ENCODE measurements at regions not wholly inside any gene's neighbourhood (a gene's known extent, or its start where the extent isn't known, plus 50 kb on each side); places are given as distances from the start of the nearest gene placed in this dataset.

- Histone ChIP-seq H3K36me3 (replicated peaks) (no peaks in the 10 kb centered on the region), H3K4me3 (no peak overlapping the region), H3K27me3 (ENCODE audit: low read depth) (peaks cover 4% of the 10 kb centered on the region), H3K4me1 (no peaks in the 10 kb centered on the region), H3K9me3 (no peaks in the 10 kb centered on the region)
- DNase-seq (ENCODE audit: low spot score in 2 of 2), result no peak
- in situ Hi-C loops (cut with MboI; ENCODE audit: low sequenced_read_pairs), result no loop called here
These were observed 305.1 kb upstream of the SPRED2 start for GRCh38 chr2:65737452-65738011.

GRCh38 chr2:65731476-65731875, 299.1 kb upstream of the SPRED2 start:
- Histone ChIP-seq H3K36me3 (replicated peaks) (no peaks in the 10 kb centered on the region), H3K9me3 (no peaks in the 10 kb centered on the region), H3K4me1 (no peaks in the 10 kb centered on the region), H3K27me3 (ENCODE audit: low read depth) (0 out of 2 replicates have a peak, but pooled peaks cover 4% of the 10 kb centered on the region), H3K4me3 (no peak overlapping the region)
- in situ Hi-C loops (cut with MboI; ENCODE audit: low sequenced_read_pairs), result no loop called here
- DNase-seq (ENCODE audit: low spot score in 2 of 2), result no peak

GRCh38 chr2:65730186-65730585, 297.8 kb upstream of the SPRED2 start:
- in situ Hi-C loops (cut with MboI; ENCODE audit: low sequenced_read_pairs), result no loop called here
- DNase-seq (ENCODE audit: low spot score in 2 of 2), result no peak
- no peaks in the 10 kb centered on the region for H3K4me1 ChIP-seq
- H3K4me3 ChIP-seq, result no peak overlapping the region
- H3K9me3 ChIP-seq, result no peaks in the 10 kb centered on the region
- 0 out of 2 replicates have a peak, but pooled peaks cover 4% of the 10 kb centered on the region for H3K27me3 ChIP-seq (ENCODE audit: low read depth)
- no peaks in the 10 kb centered on the region for H3K36me3 ChIP-seq (replicated peaks)

- H3K4me1 ChIP-seq, result no peaks in the 10 kb centered on the region
- no peaks in the 10 kb centered on the region for H3K9me3 ChIP-seq
- H3K4me3 ChIP-seq, result no peak overlapping the region
- H3K36me3 ChIP-seq (replicated peaks), result no peaks in the 10 kb centered on the region
- H3K27me3 ChIP-seq (ENCODE audit: low read depth), result 0 out of 2 replicates have a peak, but pooled peaks cover 4% of the 10 kb centered on the region
- DNase-seq (ENCODE audit: low spot score in 2 of 2), result no peak
- in situ Hi-C loops (cut with MboI; ENCODE audit: low sequenced_read_pairs), result no loop called here
These were observed 296.8 kb upstream of the SPRED2 start for GRCh38 chr2:65729246-65729645.

GRCh38 chr2:65728477-65729180, 296.2 kb upstream of the SPRED2 start:
- in situ Hi-C loops (cut with MboI; ENCODE audit: low sequenced_read_pairs), result no loop called here
- no peaks in the 10 kb centered on the region for H3K9me3 ChIP-seq
- DNase-seq (ENCODE audit: low spot score in 2 of 2), result no peak
- no peak overlapping the region for H3K4me3 ChIP-seq
- H3K27me3 ChIP-seq (ENCODE audit: low read depth), result 0 out of 2 replicates have a peak, but pooled peaks cover 4% of the 10 kb centered on the region
- no peaks in the 10 kb centered on the region for H3K4me1 ChIP-seq
- H3K36me3 ChIP-seq (replicated peaks), result no peaks in the 10 kb centered on the region

- H3K9me3 ChIP-seq, result no peaks in the 10 kb centered on the region
- H3K4me1 ChIP-seq, result no peaks in the 10 kb centered on the region
- in situ Hi-C loops (cut with MboI; ENCODE audit: low sequenced_read_pairs), result no loop called here
- H3K36me3 ChIP-seq (replicated peaks), result no peaks in the 10 kb centered on the region
- DNase-seq (ENCODE audit: low spot score in 2 of 2), result no peak
- no peak overlapping the region for H3K4me3 ChIP-seq
- 0 out of 2 replicates have a peak, but pooled peaks cover 4% of the 10 kb centered on the region for H3K27me3 ChIP-seq (ENCODE audit: low read depth)
These were observed 295.4 kb upstream of the SPRED2 start for GRCh38 chr2:65727816-65728215.

GRCh38 chr2:65727381-65727780, 295.0 kb upstream of the SPRED2 start:
- Histone ChIP-seq H3K36me3 (replicated peaks) (no peaks in the 10 kb centered on the region), H3K27me3 (ENCODE audit: low read depth) (0 out of 2 replicates have a peak, but pooled peaks cover 4% of the 10 kb centered on the region), H3K4me1 (no peaks in the 10 kb centered on the region), H3K9me3 (no peaks in the 10 kb centered on the region), H3K4me3 (no peak overlapping the region)
- no peak for DNase-seq (ENCODE audit: low spot score in 2 of 2)
- in situ Hi-C loops (cut with MboI; ENCODE audit: low sequenced_read_pairs), result no loop called here

- Histone ChIP-seq H3K36me3 (replicated peaks) (no peaks in the 10 kb centered on the region), H3K27me3 (ENCODE audit: low read depth) (0 out of 2 replicates have a peak, but pooled peaks cover 1% of the 10 kb centered on the region), H3K4me3 (no peak overlapping the region), H3K4me1 (no peaks in the 10 kb centered on the region), H3K9me3 (no peaks in the 10 kb centered on the region)
- DNase-seq (ENCODE audit: low spot score in 2 of 2), result no peak
- in situ Hi-C loops (cut with MboI; ENCODE audit: low sequenced_read_pairs), result no loop called here
These were observed 292.4 kb upstream of the SPRED2 start for GRCh38 chr2:65724752-65725151.

GRCh38 chr2:65724336-65724735, 291.9 kb upstream of the SPRED2 start:
- H3K4me1 ChIP-seq, result no peaks in the 10 kb centered on the region
- H3K27me3 ChIP-seq (ENCODE audit: low read depth), result no peaks in the 10 kb centered on the region
- H3K9me3 ChIP-seq, result no peaks in the 10 kb centered on the region
- in situ Hi-C loops (cut with MboI; ENCODE audit: low sequenced_read_pairs), result no loop called here
- no peak overlapping the region for H3K4me3 ChIP-seq
- no peaks in the 10 kb centered on the region for H3K36me3 ChIP-seq (replicated peaks)
- no peak for DNase-seq (ENCODE audit: low spot score in 2 of 2)

GRCh38 chr2:65722028-65722778, 289.8 kb upstream of the SPRED2 start:
- H3K9me3 ChIP-seq, result no peaks in the 10 kb centered on the region
- in situ Hi-C loops (cut with MboI; ENCODE audit: low sequenced_read_pairs), result no loop called here
- H3K27me3 ChIP-seq (ENCODE audit: low read depth), result 0 out of 2 replicates have a peak, but pooled peaks cover 3% of the 10 kb centered on the region
- H3K4me1 ChIP-seq, result no peaks in the 10 kb centered on the region
- DNase-seq (ENCODE audit: low spot score in 2 of 2), result no peak
- no peak overlapping the region for H3K4me3 ChIP-seq
- H3K36me3 ChIP-seq (replicated peaks), result no peaks in the 10 kb centered on the region

- Histone ChIP-seq H3K36me3 (replicated peaks) (no peaks in the 10 kb centered on the region), H3K4me3 (no peak overlapping the region), H3K9me3 (no peaks in the 10 kb centered on the region), H3K4me1 (no peaks in the 10 kb centered on the region), H3K27me3 (ENCODE audit: low read depth) (peaks cover 15% of the 10 kb centered on the region)
- in situ Hi-C loops (cut with MboI; ENCODE audit: low sequenced_read_pairs), result no loop called here
- DNase-seq (ENCODE audit: low spot score in 2 of 2), result no peak
These were observed 284.3 kb upstream of the SPRED2 start for GRCh38 chr2:65716698-65717097.

GRCh38 chr2:65715323-65715722, 282.9 kb upstream of the SPRED2 start:
- DNase-seq (ENCODE audit: low spot score in 2 of 2), result no peak
- no peaks in the 10 kb centered on the region for H3K9me3 ChIP-seq
- peaks cover 15% of the 10 kb centered on the region for H3K27me3 ChIP-seq (ENCODE audit: low read depth)
- no peaks in the 10 kb centered on the region for H3K4me1 ChIP-seq
- in situ Hi-C loops (cut with MboI; ENCODE audit: low sequenced_read_pairs), result no loop called here
- no peak overlapping the region for H3K4me3 ChIP-seq
- no peaks in the 10 kb centered on the region for H3K36me3 ChIP-seq (replicated peaks)

GRCh38 chr2:65714866-65715265, 282.5 kb upstream of the SPRED2 start:
- Histone ChIP-seq H3K4me3 (no peak overlapping the region), H3K27me3 (ENCODE audit: low read depth) (peaks cover 15% of the 10 kb centered on the region), H3K9me3 (no peaks in the 10 kb centered on the region), H3K36me3 (replicated peaks) (no peaks in the 10 kb centered on the region), H3K4me1 (no peaks in the 10 kb centered on the region)
- DNase-seq (ENCODE audit: low spot score in 2 of 2), result no peak
- in situ Hi-C loops (cut with MboI; ENCODE audit: low sequenced_read_pairs), result no loop called here

GRCh38 chr2:65711863-65712262, 279.5 kb upstream of the SPRED2 start:
- no peaks in the 10 kb centered on the region for H3K4me1 ChIP-seq
- no peak for DNase-seq (ENCODE audit: low spot score in 2 of 2)
- H3K9me3 ChIP-seq, result no peaks in the 10 kb centered on the region
- in situ Hi-C loops (cut with MboI; ENCODE audit: low sequenced_read_pairs), result no loop called here
- peaks cover 16% of the 10 kb centered on the region for H3K27me3 ChIP-seq (ENCODE audit: low read depth)
- H3K4me3 ChIP-seq, result no peak overlapping the region
- no peaks in the 10 kb centered on the region for H3K36me3 ChIP-seq (replicated peaks)
